DMS114 treated with DMSO at 0.1 percent for 48 hours (cell line): ENCODE measurements at regions not wholly inside any gene's neighbourhood (a gene's known extent, or its start where the extent isn't known, plus 50 kb on each side); places are given as distances from the start of the nearest gene placed in this dataset.
"Not testable (repeated sequence)": the region's sequence is repeated elsewhere in the genome, so short reads cannot be mapped to it uniquely, and the experiment has no call there.

Source experiments
- DNase-seq: peaks from one replicate; lab custom pipeline; 2025; ENCODE audit not compliant: unreplicated experiment; lab: John Stamatoyannopoulos, UW

DNA sequence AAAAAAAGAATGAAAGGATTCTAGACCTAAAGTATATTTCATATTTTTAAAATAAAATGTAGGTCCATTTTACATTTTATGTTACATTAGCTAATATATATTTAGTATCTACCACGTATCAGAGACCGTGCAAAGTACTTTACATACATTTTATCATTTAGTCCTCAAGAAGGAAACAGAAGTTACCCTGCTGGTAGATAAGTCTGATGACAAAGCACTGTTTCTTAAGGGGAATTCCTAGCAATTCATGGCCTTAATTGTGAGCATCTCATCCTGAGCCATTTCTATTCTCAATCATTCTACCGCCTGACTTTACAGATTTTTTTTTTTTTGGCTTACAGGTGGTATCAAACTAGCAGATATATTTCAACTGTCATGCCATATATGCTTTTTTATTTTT, 367.7 kb downstream of the PRELID2 start:
- no peak for DNase-seq

DNA sequence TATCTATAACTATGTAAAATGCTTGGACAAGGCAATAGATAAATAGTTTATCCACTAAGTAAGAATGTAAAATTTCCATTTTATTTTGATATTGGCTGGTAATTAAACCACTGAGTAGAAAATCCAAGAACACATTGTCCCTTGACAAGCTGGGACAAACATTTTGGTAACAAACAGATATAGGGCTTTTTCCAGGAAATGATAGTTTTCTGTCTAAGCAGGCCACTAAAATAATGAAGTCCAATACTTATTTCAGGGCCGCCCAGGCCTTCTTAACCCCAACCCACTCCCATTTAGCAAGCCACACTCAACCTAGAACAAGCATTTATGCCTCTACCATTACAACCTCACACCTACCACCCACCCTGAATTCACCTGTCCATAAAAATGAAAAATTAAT, 368.6 kb downstream of the PRELID2 start:
- no peak for DNase-seq

DNA sequence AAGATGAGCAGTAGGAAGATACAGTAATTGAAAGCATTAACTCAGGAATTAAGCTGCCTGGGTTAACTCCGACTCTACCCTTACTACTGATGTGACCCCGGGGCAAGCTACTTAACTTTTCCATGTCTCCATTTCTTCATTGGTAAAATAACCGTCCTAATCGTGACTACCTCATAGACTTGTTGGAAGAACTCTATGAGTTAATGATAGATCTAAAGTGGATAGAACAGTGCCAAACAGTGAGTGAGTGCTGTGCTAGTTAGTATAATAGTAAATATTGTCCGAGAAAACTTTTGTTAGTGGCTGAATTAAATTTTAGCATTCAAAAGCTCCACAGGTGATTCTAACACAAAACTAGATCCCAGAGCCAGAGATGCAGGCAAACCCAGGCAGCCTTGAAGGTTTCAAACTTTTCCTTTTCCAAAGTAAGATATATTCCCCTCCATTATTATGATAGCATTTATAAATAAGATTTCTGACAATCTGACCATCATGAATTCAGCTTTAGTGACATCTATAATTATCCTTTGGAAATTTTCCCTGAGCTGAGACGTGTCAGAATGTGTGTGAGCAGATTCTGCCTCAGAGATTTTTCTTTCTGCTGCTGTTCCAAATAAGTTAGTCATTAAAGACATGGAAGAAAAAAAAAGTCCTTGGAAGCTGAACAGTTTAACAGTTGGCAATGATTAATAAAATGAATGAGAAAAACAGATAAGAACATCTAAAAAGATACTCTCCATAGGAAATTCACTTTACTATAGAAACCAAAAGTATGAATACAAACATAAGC, 369.5 kb downstream of the PRELID2 start:
- DNase-seq: no peak

DNA sequence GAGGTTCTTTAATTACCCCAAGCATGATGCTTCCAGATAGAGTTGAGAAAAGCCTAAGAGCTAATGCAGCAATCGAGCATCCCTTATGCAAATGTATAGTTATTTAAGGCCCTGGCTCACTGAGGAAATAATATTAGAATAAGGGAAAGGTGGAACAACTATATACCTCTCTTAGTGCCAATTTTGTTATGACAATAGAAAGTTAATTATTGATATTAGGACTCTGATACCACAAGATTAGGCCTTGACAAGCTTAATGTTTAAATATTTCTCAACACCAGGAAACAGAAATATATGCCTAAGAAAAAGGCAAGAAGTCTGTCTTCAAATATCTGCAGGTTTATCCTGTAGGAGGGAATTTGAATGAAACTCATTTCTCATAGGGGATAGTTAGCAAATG, 371.0 kb downstream of the PRELID2 start:
- DNase-seq: no peak

DNA sequence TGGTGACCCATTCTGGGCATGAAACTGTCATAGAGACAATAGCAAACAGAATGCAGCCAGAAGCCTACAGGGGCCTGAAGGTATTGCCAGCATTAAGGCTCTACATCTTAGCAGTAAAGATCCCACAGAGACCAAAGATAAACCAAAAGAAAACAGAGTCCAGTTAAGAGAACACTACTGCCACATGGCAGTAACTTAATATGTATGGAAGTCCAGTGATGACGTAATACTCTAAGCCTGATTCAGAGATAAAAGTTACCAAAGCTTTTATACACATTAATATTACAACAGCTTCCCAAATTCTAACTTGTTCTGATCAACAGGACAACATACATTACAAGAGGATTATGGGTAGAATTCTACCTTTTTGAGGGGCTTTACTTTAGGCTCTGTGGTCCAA, 371.5 kb downstream of the PRELID2 start:
- DNase-seq: no peak

DNA sequence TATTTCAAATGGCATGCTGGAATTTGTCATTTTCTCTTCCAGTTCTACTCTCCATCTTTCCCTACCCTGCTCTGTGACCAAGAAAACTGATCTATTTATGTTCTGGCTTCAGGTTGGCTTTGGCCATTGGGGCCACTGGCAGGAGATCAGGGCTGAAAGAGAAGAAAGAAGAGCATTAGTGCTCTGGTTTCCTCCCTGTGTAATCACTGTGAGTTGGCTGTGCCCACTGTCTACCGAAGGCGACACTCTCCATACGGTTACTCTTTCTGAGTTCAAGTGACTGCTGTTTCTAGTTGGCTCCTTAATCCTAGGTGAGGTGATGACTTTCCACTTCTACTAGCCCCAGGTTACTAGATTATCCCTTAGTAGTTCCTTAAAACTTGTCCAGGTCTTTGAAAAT, 372.6 kb downstream of the PRELID2 start:
- DNase-seq: no peak

DNA sequence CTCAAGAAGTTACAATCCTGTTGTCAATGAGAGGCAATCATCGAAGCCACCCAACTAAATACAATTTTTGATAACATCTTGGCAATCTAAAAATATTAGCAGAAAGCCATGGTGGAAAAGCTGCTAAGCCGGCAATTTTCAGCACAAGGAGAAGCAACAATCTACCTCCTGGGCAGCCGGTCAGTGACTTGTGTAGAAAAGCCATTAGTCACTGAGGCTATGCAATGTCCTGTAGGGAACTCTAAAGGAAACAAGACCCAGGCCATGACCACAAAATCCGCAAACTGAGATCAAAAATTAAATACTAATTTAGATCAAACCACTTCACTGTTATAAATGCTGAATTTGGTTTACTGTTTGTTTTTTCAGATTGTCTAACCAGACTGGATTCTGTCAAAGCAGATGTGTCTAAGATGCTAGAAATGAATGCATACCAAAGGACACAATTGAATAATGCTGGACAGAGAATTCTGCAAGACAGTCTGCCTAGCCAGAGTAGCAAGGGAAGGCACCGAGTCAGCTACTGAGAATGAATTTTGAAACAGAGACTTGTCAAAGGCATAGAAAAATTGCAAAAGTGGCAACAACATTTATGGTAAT, 384.8 kb downstream of the PRELID2 start:
- DNase-seq: no peak

DNA sequence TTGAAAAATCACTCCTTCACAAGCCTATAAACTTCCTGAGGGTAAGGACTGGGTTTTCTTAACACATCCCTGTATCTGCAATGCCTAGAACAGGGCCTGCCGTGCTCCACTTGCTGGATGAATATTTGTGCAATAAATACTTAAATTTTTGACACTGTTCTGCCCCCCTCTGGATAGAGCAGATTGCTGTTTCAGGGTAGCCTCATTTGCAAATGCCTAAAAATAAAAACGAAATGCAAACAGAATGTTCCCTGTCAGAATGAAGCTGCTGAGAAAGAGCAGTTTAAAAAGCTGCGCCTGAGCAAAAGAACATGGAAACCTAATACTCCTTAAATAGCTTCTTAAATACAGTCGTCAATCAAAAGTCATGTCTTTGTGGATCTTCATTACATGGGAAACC, 385.3 kb downstream of the PRELID2 start:
- DNase-seq: no peak

DNA sequence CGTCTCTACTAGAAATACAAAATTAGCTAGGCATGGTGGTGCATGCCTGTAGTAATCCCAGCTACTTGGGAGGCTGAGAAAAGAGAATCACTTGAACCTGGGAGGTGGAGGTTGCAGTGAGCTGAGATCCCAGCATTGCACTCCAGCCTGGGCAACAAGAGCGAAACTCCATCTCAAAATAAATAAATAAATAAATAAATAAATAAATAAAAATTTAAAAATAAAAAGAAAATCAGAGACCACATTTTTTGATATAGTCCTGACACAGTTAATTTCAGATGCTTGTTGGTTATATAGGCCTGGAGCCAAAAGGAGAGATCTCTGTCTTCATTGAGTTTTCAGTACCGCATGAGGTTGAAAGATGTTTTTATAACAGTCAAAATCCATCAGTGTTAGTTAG, 388.3 kb downstream of the PRELID2 start:
- not testable (repeated sequence) for DNase-seq

DNA sequence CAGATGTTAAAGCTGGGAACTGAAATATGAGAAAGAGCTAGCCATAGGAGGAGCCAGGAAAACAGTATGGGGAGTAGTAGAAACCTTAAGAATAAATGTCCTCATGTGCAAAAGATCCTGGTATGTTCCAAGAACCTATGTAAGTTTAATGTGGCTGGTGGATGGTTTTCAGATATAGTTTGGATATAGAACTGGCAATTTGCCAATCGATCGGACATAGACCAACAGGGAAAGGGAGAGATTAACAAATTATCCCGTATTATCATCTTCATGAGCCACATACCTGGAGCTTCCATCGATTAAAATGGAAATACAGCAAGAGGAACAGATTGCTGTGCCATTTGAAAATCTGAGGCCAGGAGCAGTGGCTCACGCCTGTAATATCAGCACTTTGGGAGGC, 388.7 kb downstream of the PRELID2 start:
- DNase-seq: no peak

DNA sequence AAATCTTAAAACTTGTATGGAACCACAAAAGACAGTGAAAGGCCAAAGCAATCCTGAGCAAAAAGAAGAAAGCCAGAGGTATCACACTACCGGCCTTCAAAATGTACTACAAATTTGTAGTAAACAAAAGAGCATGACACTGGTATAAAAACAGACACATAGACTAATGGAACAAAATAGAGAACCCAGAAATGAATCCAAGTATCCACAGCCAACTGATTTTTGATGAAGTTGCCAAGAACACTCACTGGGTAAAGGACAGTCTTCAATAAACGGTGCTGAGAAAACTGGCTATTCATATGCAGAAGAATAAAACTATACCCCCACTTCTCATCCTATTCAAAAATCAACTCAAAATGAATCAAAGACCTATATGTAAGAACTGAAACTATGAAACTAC, 390.1 kb downstream of the PRELID2 start:
- DNase-seq: no peak

DNA sequence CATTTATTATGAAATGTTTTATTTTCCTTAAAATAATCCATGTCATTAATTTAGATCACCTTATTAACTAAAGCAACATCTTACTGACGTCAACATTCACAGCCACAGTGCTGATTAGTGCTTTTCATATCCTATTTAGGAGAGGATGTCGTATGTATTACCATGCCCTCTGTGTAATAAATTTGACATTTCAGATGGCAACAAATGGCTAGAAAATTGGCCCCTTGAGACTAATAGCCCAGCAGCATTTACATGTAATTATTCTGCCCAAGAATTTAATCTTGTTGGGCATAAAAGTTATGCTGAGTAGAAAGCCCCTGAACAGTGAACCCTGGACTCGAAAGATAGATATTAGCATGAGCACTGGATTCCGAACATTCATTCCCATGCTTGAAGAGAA, 391.2 kb downstream of the PRELID2 start:
- DNase-seq: no peak

DNA sequence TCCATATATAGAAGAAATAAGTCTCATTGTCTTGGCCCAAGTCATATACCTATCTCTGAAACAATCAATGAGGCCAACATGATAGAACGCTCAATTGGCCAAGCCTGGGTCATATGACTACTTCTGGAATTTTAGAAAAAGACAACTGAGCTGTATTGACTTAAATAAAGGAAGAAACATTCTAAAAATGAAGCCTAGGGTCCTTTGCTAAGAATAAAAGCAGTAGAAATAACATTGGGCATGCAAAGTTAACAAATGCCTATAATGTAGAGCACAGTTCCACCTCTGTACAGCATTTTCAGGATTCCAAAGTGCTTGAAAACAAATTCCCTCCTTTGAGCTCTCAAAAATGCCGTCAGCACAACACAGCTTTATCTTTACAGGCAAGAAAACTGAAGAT, 391.8 kb downstream of the PRELID2 start:
- DNase-seq: no peak

DNA sequence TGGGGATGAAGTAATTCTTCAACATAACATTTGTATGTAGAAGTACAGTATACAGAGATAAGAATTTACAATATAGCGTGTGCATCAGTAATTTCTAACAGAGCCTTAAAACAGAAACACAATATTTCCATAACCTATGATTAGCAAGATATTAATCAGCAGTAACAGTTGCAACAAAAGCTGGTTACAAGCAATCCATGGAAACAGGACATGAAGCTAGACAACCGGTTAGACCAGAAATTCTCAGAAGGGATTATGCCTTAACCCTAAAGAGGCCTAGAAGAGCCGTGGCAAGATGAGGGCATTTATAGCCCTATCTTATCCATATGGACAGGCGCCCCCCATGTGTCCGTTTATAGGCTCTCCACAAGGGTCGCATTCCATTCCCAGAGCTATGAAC, 392.5 kb downstream of the PRELID2 start:
- DNase-seq: not testable (repeated sequence)

DNA sequence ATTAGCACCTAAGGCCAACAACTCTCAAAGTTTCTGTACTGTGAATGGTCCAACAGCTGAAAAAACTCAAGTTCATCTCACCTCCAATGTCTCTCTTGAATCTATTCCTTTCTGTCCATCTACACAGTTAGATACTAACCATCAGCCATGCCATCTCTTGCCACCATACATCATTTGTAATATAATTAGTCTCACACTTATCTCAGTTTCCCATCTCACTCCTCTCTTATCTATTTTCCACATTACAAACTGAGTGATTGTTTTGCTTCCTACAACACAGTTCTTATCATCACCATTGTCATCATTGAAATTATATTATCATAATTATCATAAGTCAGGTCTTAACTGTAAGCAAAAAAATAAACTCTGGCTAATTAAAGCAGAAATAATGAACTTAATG, 393.9 kb downstream of the PRELID2 start:
- no peak for DNase-seq

DNA sequence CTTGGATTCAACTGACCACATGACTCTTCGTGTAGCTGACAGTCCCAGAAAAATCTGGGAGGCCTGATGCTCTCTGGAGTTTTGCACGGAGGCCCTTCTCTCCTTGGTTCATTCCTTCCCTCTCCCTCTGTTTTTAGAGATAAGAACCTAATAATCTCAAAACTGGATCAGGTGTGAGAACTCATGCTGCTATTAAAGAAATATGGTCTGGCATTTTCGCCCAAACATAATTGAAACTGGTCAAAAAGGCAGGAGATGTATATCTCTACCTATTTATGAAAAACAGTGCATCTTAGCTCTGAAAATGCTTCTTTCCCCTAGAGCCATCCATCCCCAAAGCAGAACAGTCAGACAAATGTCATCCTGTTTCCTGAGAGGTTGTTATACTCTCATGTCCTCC, 397.5 kb downstream of the PRELID2 start:
- DNase-seq: no peak

DNA sequence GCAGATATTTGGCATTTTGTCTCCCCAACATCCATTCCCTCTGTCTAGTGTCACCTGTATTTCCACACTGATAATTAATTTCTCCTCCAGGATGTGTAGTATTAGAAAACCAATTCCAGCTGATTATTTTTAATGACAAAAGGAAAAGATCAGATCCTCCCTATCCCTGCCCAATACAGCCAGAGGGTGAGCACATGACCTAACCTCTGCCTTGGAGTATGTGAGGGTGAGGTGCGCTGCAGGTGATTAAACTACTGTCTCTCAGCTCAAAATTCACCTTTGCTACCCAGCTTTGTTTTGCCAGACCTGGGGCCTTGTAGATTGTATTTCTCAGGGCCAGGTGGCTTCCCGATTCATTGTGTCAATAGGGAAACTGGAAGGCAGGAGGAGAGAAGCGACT, 402.1 kb downstream of the PRELID2 start:
- DNase-seq: no peak

DNA sequence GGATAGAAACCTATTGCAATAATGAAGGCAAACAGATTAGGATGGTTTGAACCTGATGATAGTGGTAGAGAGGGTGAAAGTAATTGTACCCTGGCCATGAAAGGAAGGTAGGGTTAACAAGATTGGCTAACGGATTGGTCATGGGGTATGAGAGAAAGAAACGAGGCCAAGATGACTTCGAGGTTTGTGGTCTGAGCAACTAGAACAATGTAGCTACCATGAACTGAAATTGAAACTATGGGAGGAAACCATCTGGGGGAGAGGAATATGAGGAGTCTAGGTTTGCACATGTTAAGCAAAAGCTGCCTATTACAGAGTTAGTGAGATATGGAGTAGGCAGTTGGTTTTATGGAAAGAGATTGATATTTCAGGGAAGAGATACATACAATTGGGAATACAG, 406.0 kb downstream of the PRELID2 start:
- no peak for DNase-seq

DNA sequence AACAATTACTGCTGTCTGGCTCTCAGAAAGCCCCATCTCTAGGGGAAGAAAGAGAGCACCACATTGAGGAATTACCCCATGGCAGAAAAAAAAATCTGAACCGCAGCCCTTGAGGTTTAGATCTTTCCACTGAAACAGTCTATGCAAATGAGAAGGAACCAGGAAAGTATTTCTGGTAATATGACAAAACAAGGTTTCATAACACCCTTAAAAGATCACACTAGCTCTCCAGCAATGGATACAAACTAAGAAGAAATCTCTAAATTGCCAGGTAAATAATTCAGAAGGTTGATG, 427.1 kb downstream of the PRELID2 start:
- DNase-seq: no peak

DNA sequence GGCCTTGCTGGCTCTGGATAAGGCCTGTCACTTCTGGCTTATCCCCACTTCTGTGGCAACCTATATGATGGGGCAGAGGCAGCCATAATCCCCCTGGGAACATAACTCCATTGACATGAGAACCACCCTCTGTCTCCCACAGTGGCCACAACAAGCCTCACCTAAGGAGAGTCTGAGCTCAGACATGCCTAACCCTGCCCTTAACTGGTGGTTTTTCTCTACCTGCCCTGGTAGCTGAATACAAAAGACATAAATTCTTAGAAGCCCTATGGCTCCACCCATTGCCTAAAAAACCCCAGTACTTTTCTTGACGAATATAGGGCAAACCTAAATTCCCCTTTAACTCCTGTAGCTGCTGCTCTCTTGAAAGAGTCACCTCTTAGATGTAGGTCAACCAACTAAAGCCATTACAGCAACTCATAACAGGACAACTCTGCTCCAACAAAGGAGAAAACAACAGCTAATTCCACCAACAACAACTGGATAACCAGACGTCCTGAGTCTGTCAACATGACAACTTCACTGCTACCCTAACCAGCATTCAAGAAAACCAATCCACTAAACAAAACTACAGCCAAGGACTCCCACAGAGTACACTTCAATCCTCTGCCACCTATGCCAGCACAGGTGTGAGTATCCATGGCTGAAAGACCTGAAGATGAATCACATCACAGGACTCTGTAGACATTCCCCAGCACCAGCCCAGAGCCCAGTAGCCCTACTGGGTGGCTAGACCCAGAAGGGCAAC, 427.7 kb downstream of the PRELID2 start:
- DNase-seq: no peak

DNA sequence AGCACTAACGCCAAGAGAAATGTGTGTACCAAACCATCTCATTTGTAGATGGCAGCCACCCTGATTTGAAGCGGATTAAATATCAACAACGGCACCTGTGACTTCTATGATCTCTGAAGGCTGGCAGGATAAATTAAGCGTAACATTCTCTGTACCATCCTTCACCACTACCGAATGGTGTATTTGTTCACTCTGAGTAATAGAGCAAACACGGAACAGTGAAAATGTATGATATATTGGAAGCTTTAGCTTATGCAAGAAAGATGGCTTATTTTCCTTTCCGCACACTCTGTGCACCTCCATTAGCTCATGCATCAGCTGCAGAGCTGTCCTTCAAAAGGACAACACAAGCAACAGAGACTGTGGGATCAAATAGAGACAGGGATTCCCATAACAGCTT, 431.1 kb downstream of the PRELID2 start:
- DNase-seq: no peak

DNA sequence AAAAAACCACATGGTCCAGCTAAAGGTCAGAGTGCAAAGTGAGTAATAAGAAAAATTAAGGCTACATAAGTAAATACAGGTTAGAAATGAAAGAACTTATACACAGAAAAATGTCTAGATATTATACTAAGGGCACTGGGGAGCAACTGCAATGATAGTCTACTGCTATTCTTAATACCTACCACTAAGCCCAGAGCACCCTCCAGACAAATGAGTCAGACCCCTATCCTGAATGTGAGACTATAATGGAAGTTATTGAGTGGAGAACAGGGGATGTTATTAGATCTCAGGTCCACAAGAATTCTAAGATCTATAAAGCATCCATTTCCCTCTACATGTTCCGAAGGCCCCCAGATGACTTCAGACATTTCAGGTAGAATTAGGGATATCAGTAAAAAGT, 438.3 kb downstream of the PRELID2 start:
- no peak for DNase-seq
